Neural crest cell (in vitro differentiated cells): ENCODE measurements at regions not wholly inside any gene's neighbourhood (a gene's known extent, or its start where the extent isn't known, plus 50 kb on each side); places are given as distances from the start of the nearest gene placed in this dataset.

Experiments used
- DNase-seq: peaks from one replicate; pipeline ENCODE4 v3.0.0; 2021; ENCODE audit warnings: low read depth, mixed read lengths, low spot score
- H3K27ac Mint-ChIP-seq: one replicate; pipeline ENCODE4 v1.8.0; 2021; ENCODE audit warnings: mild to moderate bottlenecking, mixed read lengths; ENCODE audit not compliant: unreplicated experiment
- H3K27me3 Mint-ChIP-seq: 2 replicates; pipeline ENCODE4 v1.8.0; 2021; ENCODE audit warnings: low read depth, mild to moderate bottlenecking, mixed read lengths
- H3K36me3 Mint-ChIP-seq: 2 replicates; pipeline ENCODE4 v1.8.0; 2021; ENCODE audit warnings: low read depth, mild to moderate bottlenecking, mixed read lengths
- H3K4me1 Mint-ChIP-seq: 2 replicates; pipeline ENCODE4 v1.8.0; 2021; ENCODE audit warnings: mixed read lengths
- H3K4me3 Mint-ChIP-seq: one replicate; pipeline ENCODE4 v1.8.0; 2021; ENCODE audit warnings: mild to moderate bottlenecking, mixed read lengths
- H3K9me3 Mint-ChIP-seq: 2 replicates; pipeline ENCODE4 v1.8.0; 2021; ENCODE audit warnings: mixed read lengths
- CTCF ChIP-seq: fragments of 200-600 bp; sonication (generic); conservative IDR thresholded peaks from 2 replicates; pipeline ENCODE4 v1.5.0; 2021; ENCODE audit warnings: antibody characterized with exemption, mild to moderate bottlenecking

GRCh38 chr7:23887660-23888059, 177.6 kb downstream of the STK31 start:
- no peak for DNase-seq
- Mint-ChIP-seq H3K27ac (no peak overlapping the region), H3K27me3 (no peaks in the 10 kb centered on the region), H3K36me3 (no peaks in the 10 kb centered on the region), H3K9me3 (no peaks in the 10 kb centered on the region), H3K4me3 (no peak overlapping the region), H3K4me1 (no peaks in the 10 kb centered on the region)
- TF ChIP-seq CTCF, result no peak

- H3K36me3 Mint-ChIP-seq, result no peaks in the 10 kb centered on the region
- no peaks in the 10 kb centered on the region for H3K9me3 Mint-ChIP-seq
- H3K27me3 Mint-ChIP-seq, result no peaks in the 10 kb centered on the region
- no peak for DNase-seq
- H3K4me1 Mint-ChIP-seq, result no peaks in the 10 kb centered on the region
- TF ChIP-seq CTCF, result no peak
- H3K27ac Mint-ChIP-seq, result no peak overlapping the region
- no peak overlapping the region for H3K4me3 Mint-ChIP-seq
Measured at GRCh38 chr7:23888958-23889357, 178.9 kb downstream of the STK31 start.

GRCh38 chr7:23889566-23889965, 179.5 kb downstream of the STK31 start:
- DNase-seq, result no peak
- H3K4me3 Mint-ChIP-seq, result no peak overlapping the region
- H3K27ac Mint-ChIP-seq, result no peak overlapping the region
- H3K4me1 Mint-ChIP-seq, result no peaks in the 10 kb centered on the region
- no peaks in the 10 kb centered on the region for H3K27me3 Mint-ChIP-seq
- no peaks in the 10 kb centered on the region for H3K9me3 Mint-ChIP-seq
- no peaks in the 10 kb centered on the region for H3K36me3 Mint-ChIP-seq
- no peak for TF ChIP-seq CTCF

GRCh38 chr7:23892019-23892418, 182.0 kb downstream of the STK31 start:
- Mint-ChIP-seq H3K27me3 (no peaks in the 10 kb centered on the region), H3K36me3 (no peaks in the 10 kb centered on the region), H3K4me3 (no peak overlapping the region), H3K4me1 (no peaks in the 10 kb centered on the region), H3K27ac (no peak overlapping the region), H3K9me3 (no peaks in the 10 kb centered on the region)
- no peak for TF ChIP-seq CTCF
- DNase-seq, result no peak

GRCh38 chr7:23893176-23893941, 183.3 kb downstream of the STK31 start:
- no peak for DNase-seq
- H3K27ac Mint-ChIP-seq, result no peak overlapping the region

More at GRCh38 chr7:23893176-23893941, 183.3 kb downstream of the STK31 start:
- H3K27me3 Mint-ChIP-seq, result no peaks in the 10 kb centered on the region
- H3K36me3 Mint-ChIP-seq, result no peaks in the 10 kb centered on the region
- TF ChIP-seq CTCF, result no peak
- H3K4me3 Mint-ChIP-seq, result no peak overlapping the region
- H3K4me1 Mint-ChIP-seq, result no peaks in the 10 kb centered on the region
- no peaks in the 10 kb centered on the region for H3K9me3 Mint-ChIP-seq
